AG10803 (cell line): ENCODE measurements at regions not wholly inside any gene's neighbourhood (a gene's known extent, or its start where the extent isn't known, plus 50 kb on each side); places are given as distances from the start of the nearest gene placed in this dataset.

Experiments used
- DNase-seq: peaks from one replicate; pipeline ENCODE4 v3.0.0; 2010; ENCODE audit warnings: low read depth
- H3K4me3 ChIP-seq: 2 replicates; pipeline ENCODE4 v1.5.1; 2011; ENCODE audit warnings: mild to moderate bottlenecking, low read length, control low read depth
- TF ChIP-seq, protein P1 (sequence below): conservative IDR thresholded peaks from 2 replicates; pipeline ENCODE4 v1.5.1; 2011; ENCODE audit warnings: mild to moderate bottlenecking, low read length, control low read depth, inconsistent platforms

DNA sequence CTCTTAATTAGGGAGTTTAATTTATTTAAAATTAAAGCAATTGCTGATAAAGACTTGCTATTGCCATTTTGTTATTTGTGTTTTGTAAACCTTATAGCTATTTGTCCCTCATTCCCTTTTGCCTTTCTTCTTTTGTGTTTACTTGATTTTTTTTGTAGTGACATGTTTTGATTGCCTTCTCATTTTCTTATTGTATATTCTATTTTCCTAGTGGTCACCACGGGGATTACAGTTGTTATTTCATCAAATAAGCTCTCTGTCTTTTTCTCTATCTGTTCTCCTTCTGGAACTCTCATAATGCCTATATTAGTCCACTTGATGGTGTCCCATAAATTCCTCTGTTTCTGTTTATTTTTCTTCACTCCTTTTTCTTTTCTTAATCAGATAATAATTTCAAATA, 64.4 kb upstream of the FRY start:
- DNase-seq: no peak
- no peak overlapping the region for H3K4me3 ChIP-seq
- TF ChIP-seq, protein P1, sequence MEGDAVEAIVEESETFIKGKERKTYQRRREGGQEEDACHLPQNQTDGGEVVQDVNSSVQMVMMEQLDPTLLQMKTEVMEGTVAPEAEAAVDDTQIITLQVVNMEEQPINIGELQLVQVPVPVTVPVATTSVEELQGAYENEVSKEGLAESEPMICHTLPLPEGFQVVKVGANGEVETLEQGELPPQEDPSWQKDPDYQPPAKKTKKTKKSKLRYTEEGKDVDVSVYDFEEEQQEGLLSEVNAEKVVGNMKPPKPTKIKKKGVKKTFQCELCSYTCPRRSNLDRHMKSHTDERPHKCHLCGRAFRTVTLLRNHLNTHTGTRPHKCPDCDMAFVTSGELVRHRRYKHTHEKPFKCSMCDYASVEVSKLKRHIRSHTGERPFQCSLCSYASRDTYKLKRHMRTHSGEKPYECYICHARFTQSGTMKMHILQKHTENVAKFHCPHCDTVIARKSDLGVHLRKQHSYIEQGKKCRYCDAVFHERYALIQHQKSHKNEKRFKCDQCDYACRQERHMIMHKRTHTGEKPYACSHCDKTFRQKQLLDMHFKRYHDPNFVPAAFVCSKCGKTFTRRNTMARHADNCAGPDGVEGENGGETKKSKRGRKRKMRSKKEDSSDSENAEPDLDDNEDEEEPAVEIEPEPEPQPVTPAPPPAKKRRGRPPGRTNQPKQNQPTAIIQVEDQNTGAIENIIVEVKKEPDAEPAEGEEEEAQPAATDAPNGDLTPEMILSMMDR: no peak

DNA sequence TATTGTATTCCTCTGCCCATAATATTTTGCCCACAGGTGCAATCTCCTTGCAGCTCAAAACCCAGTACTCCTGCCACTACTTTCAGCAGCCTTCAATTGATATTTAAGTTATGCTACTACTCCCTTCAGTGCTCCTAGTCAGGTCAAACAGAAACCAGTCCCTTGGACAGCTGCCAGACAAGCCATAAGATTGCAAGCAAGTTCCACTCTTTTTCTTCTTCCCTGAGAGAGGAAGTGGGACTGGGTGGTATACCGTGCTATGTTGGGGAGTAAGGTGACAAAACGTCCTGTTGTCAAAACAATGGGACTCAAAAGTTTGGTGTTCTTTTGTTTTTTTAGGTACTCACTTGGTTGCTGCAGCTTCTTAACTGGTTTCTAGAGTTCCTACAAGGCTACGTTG, 63.1 kb upstream of the FRY start:
- DNase-seq: no peak
- TF ChIP-seq, protein P1: no peak
- H3K4me3 ChIP-seq: no peak overlapping the region

- peak; percentile 92 for DNase-seq
- TF ChIP-seq, protein P1: no peak
- H3K4me3 ChIP-seq: no peak overlapping the region
Measured at GRCh38 chr13:31970231-31970930, 61.2 kb upstream of the FRY start.

- TF ChIP-seq, protein P1: no peak
- DNase-seq: no peak
- no peak overlapping the region for H3K4me3 ChIP-seq
Measured at GRCh38 chr13:31972453-31972852, 59.1 kb upstream of the FRY start.

DNA sequence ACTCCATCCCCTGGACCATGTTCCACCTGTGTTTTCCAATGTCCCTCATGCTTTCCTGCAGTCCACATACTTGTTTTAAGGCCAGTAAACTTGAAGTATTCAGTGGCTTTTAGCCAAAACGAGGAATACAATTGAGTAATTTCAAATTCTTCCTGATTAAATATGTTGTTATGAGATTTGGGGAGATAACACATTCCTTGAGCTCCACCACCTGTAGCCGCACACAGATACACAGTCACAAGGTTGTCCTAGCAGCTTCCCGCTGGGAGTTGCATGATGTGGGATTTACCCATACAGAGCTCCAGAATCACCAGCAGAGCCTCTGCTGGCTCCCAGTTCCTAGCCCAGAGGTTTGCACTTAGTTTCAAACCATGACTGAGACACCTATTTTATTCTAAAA, 53.6 kb upstream of the FRY start:
- no peak overlapping the region for H3K4me3 ChIP-seq
- DNase-seq: peak; percentile 27

DNA sequence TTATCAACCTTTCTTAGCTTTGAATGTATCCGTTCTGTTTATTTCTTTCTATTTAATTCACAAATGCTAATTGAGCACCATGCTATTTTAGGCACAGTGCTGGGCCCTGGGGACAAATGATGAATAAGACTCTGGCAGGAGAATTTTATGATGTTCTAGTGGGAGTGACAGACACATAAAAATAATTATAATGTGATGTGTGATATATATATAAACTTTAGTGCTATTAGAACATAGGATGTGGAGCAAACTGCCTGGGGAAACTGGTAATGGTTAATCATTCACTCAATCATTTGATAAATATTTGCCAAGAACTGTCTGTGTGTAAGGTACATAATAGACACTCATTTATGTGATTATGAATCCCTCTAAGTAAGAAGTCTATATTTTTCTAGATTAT, 50.7 kb upstream of the FRY start:
- no peak for DNase-seq
- H3K4me3 ChIP-seq: no peak overlapping the region
- TF ChIP-seq, protein P1: no peak

More for the DNA sequence above, 53.6 kb upstream of the FRY start:
- TF ChIP-seq, protein P1: no peak
